ENCODE measurements at regions not wholly inside any gene's neighbourhood (a gene's known extent, or its start where the extent isn't known, plus 50 kb on each side); places are given as distances from the start of the nearest gene placed in this dataset.
"Not testable (repeated sequence)": the region's sequence is repeated elsewhere in the genome, so short reads cannot be mapped to it uniquely, and the experiment has no call there.

- Histone ChIP-seq H3K36me3 (no peaks in the 10 kb centered on the region), H3K27me3 (replicated peaks; ENCODE audit: insufficient read depth) (no peaks in the 10 kb centered on the region), H3K27ac (no peak overlapping the region), H3K9me3 (no peaks in the 10 kb centered on the region), H3K4me3 (no peak overlapping the region), H3K4me1 (replicated peaks) (no peaks in the 10 kb centered on the region)
- intact Hi-C loops (cut with DNase I), result no loop called here
- TF ChIP-seq POLR2A (IDR thresholded peaks at IDR 0.05), result no peak
- no peak for TF ChIP-seq POLR2AphosphoS5 (IDR thresholded peaks at IDR 0.05)
- no peak for TF ChIP-seq CTCF (IDR thresholded peaks at IDR 0.05)
- DNase-seq (ENCODE audit: low spot score), result no peak
- WGBS, result 79% methylated on average over 6 of the region's 6 CpGs
Observed at GRCh38 chr4:112956484-112956896, 93.0 kb upstream of the ANK2 start.

- H3K4me3 ChIP-seq; DNase-seq (ENCODE audit: low spot score); intact Hi-C loops (cut with DNase I); H3K27ac ChIP-seq; H3K36me3 ChIP-seq; H3K27me3 ChIP-seq (replicated peaks; ENCODE audit: insufficient read depth); H3K4me1 ChIP-seq (replicated peaks); H3K9me3 ChIP-seq: not testable (repeated sequence)
- WGBS, result 95% methylated on average over 25 of the region's 31 CpGs
Observed at GRCh38 chr4:112957764-112958163, 91.7 kb upstream of the ANK2 start.

DNA sequence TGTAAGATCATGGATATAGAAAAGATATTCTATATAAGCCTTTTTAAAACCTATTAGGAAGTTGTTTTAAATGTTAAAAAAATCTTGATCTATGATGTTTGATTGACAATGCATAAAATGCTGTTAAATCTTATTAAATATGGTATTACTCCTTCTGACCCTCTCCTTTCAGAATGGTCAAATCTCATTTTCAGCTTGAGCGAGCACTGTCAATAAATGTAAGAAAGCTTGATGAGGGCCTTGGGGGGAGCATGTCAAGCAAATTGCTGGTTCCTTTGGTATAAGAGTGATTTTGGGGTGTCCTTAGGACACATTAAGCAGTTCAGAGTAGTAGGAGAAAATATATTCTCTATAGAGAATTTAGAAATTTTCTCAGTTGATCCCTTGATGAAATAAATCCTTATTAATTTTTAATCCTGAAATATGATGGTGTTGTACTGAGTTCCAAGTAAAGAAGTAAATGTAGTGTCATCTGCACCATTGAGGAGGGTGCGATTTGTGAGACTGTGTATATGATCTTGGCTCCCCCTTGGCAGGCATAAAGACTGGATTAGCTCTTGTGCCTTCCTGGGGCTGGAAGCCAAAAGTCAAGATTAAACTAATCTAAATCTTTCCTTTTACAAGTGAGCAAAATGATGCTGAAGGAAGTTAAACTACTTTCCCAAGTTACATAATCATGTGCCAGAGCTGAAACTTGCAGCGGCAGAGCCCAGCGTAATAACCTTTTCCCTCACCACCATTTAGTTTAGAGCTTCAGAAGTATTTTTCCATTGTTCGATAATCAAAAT, 82.6 kb upstream of the ANK2 start:
- no peak overlapping the region for H3K4me3 ChIP-seq
- no peaks in the 10 kb centered on the region for H3K36me3 ChIP-seq
- intact Hi-C loops (cut with DNase I), result no loop called here
- H3K9me3 ChIP-seq, result no peaks in the 10 kb centered on the region
- 93% methylated on average over 5 of the region's 5 CpGs for WGBS
- no peak for TF ChIP-seq CTCF (IDR thresholded peaks at IDR 0.05)
- TF ChIP-seq POLR2AphosphoS5 (IDR thresholded peaks at IDR 0.05), result no peak
- no peak for TF ChIP-seq POLR2A (IDR thresholded peaks at IDR 0.05)
- H3K4me1 ChIP-seq (replicated peaks), result no peaks in the 10 kb centered on the region
- H3K27me3 ChIP-seq (replicated peaks; ENCODE audit: insufficient read depth), result no peaks in the 10 kb centered on the region
- no peak overlapping the region for H3K27ac ChIP-seq
- DNase-seq (ENCODE audit: low spot score), result no peak

- Histone ChIP-seq H3K4me1 (replicated peaks) (no peaks in the 10 kb centered on the region), H3K9me3 (no peaks in the 10 kb centered on the region), H3K36me3 (no peaks in the 10 kb centered on the region), H3K27me3 (replicated peaks; ENCODE audit: insufficient read depth) (no peaks in the 10 kb centered on the region), H3K4me3 (no peak overlapping the region), H3K27ac (no peak overlapping the region)
- no peak for TF ChIP-seq CTCF (IDR thresholded peaks at IDR 0.05)
- TF ChIP-seq POLR2AphosphoS5 (IDR thresholded peaks at IDR 0.05), result no peak
- no peak for TF ChIP-seq POLR2A (IDR thresholded peaks at IDR 0.05)
- intact Hi-C loops (cut with DNase I), result no loop called here
- DNase-seq (ENCODE audit: low spot score), result no peak
Observed at GRCh38 chr4:112968451-112969159, 80.8 kb upstream of the ANK2 start.

- Histone ChIP-seq H3K4me1 (replicated peaks) (no peaks in the 10 kb centered on the region), H3K9me3 (no peaks in the 10 kb centered on the region), H3K4me3 (no peak overlapping the region), H3K36me3 (no peaks in the 10 kb centered on the region), H3K27me3 (replicated peaks; ENCODE audit: insufficient read depth) (no peaks in the 10 kb centered on the region), H3K27ac (no peak overlapping the region)
- DNase-seq (ENCODE audit: low spot score), result no peak
- TF ChIP-seq POLR2AphosphoS5 (IDR thresholded peaks at IDR 0.05), result no peak
- TF ChIP-seq POLR2A (IDR thresholded peaks at IDR 0.05), result no peak
- TF ChIP-seq CTCF (IDR thresholded peaks at IDR 0.05), result no peak
- intact Hi-C loops (cut with DNase I), result no loop called here
- 95% methylated on average over 2 of the region's 2 CpGs for WGBS
Observed at GRCh38 chr4:112970903-112971302, 78.5 kb upstream of the ANK2 start.

All from prostate gland (tissue), 2 donors.